ENCODE measurements at regions not wholly inside any gene's neighbourhood (a gene's known extent, or its start where the extent isn't known, plus 50 kb on each side); places are given as distances from the start of the nearest gene placed in this dataset.

GRCh38 chr18:55811925-55812324, 223.9 kb upstream of the TCF4 start:
- Mint-ChIP-seq H3K4me3 (no peak overlapping the region), H3K36me3 (no peaks in the 10 kb centered on the region), H3K27ac (no peak overlapping the region), H3K9me3 (no peaks in the 10 kb centered on the region), H3K27me3 (peaks cover 0 to 3% (median 0%) of the 10 kb centered on the region in 5 donors), H3K4me1 (no peaks in the 10 kb centered on the region)
- POLR2A ChIA-PET: no interaction called here
- no peak for DNase-seq
- ATAC-seq: no peak

- no peaks in the 10 kb centered on the region for H3K36me3 Mint-ChIP-seq
- DNase-seq: no peak
- peaks cover 0 to 13% (median 1%) of the 10 kb centered on the region in 9 donors for H3K9me3 Mint-ChIP-seq
- H3K27me3 Mint-ChIP-seq: peaks cover 0 to 25% (median 4%) of the 10 kb centered on the region in 5 donors
- H3K4me1 Mint-ChIP-seq: no peaks in the 10 kb centered on the region
- no peak overlapping the region for H3K27ac Mint-ChIP-seq
- no peak for ATAC-seq
- POLR2A ChIA-PET: no interaction called here
- no peak overlapping the region for H3K4me3 Mint-ChIP-seq
Observed at GRCh38 chr18:55805666-55806065, 217.7 kb upstream of the TCF4 start.

DNA sequence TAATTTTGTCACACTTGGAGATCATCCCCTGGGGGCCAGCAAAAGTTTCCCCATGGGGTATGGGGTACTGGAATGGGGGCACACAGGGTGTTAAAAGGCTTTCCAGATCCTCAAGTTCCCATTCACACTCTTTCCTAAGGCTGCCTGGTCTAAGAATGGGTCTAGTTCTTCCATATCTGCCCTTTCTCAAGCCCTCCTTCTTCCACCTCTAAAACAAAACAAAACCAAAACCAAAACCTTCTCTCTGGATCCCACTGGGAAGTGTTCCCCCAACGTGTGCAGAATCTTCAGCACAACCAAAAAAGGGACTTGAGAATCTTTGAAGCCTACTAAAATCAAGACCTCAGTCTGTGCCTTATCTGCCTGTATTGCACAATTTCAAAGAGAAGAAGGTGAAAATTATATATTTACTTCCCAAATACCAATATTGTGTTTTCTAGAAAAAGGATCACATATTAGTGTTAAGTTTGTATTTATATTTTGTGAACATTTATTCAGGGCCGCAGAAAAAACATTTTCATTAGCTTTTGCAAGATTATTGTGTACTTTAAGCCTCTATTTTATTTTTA, 207.2 kb upstream of the TCF4 start:
- DNase-seq: no peak
- Mint-ChIP-seq H3K36me3 (peaks cover 0 to 2% (median 0%) of the 10 kb centered on the region in 3 donors), H3K4me3 (no peak overlapping the region), H3K4me1 (no peaks in the 10 kb centered on the region), H3K27me3 (peaks cover 0 to 4% (median 0%) of the 10 kb centered on the region in 5 donors), H3K9me3 (peaks cover 0 to 7% (median 0%) of the 10 kb centered on the region in 9 donors), H3K27ac (no peak overlapping the region)
- POLR2A ChIA-PET: no interaction called here
- ATAC-seq: no peak

GRCh38 chr18:55794288-55795052, 206.5 kb upstream of the TCF4 start:
- H3K27ac Mint-ChIP-seq: no peak overlapping the region
- peaks cover 0 to 5% (median 0%) of the 10 kb centered on the region in 9 donors for H3K9me3 Mint-ChIP-seq
- H3K27me3 Mint-ChIP-seq: peaks cover 0 to 4% (median 0%) of the 10 kb centered on the region in 5 donors
- POLR2A ChIA-PET: no interaction called here
- ATAC-seq: no peak
- no peak for DNase-seq
- H3K4me1 Mint-ChIP-seq: no peaks in the 10 kb centered on the region
- H3K4me3 Mint-ChIP-seq: no peak overlapping the region
- H3K36me3 Mint-ChIP-seq: peaks cover 0 to 2% (median 0%) of the 10 kb centered on the region in 3 donors

GRCh38 chr18:55790296-55790695, 202.3 kb upstream of the TCF4 start:
- no peak overlapping the region for H3K4me3 Mint-ChIP-seq
- peaks cover 0 to 8% (median 0%) of the 10 kb centered on the region in 9 donors for H3K9me3 Mint-ChIP-seq
- H3K27ac Mint-ChIP-seq: no peak overlapping the region
- no peak for ATAC-seq
- H3K27me3 Mint-ChIP-seq: peaks cover 0 to 8% (median 0%) of the 10 kb centered on the region in 5 donors
- POLR2A ChIA-PET: no interaction called here
- DNase-seq: no peak
- peaks cover 0 to 2% (median 0%) of the 10 kb centered on the region in 3 donors for H3K36me3 Mint-ChIP-seq
- no peaks in the 10 kb centered on the region for H3K4me1 Mint-ChIP-seq

- ATAC-seq (no peak), DNase-seq (no peak)
- H3K27me3 Mint-ChIP-seq: peaks cover 4 to 13% (median 6%) of the 10 kb centered on the region in 5 donors
- no peak overlapping the region for H3K4me3 Mint-ChIP-seq
- no peaks in the 10 kb centered on the region for H3K4me1 Mint-ChIP-seq
- no peaks in the 10 kb centered on the region for H3K36me3 Mint-ChIP-seq
- POLR2A ChIA-PET: no interaction called here
- peaks cover 0 to 9% (median 0%) of the 10 kb centered on the region in 9 donors for H3K9me3 Mint-ChIP-seq
- no peak overlapping the region for H3K27ac Mint-ChIP-seq
Observed at GRCh38 chr18:55787536-55788073, 199.6 kb upstream of the TCF4 start.

DNA sequence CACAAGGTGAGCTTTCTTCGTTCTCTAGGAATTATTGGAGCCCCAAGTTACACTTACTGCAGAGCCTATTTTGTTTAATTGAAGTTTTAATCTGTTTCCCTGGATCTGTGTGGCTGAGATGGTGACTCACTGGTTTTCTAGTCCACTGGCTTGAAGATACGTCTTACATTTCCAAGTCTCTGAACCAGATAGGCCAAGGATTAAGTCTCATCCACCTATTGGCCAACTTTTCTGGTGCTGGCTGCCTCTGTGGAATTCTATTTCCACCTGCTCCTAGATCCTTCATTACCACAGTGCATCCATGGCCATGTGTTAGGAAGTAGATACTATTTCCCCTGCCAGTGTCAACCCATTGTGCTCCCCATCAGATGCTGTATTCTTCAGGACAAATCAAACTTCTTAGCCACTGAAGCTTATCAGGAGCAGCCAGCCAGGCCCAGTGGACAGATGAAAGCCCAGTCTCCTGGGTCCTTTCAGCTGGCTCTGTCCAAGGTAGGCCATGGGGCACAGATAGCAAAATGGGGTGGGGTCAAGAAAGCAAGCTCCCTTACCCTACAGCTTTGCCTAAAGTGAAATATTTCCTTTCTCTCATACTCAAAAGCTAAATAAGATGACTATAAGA, 198.8 kb upstream of the TCF4 start:
- Mint-ChIP-seq H3K4me1 (no peaks in the 10 kb centered on the region), H3K27me3 (peaks cover 4 to 18% (median 12%) of the 10 kb centered on the region in 5 donors), H3K36me3 (no peaks in the 10 kb centered on the region), H3K4me3 (no peak overlapping the region), H3K27ac (no peak overlapping the region), H3K9me3 (peaks cover 0 to 9% (median 0%) of the 10 kb centered on the region in 9 donors)
- DNase-seq: no peak
- no peak for ATAC-seq
- POLR2A ChIA-PET: no interaction called here

DNA sequence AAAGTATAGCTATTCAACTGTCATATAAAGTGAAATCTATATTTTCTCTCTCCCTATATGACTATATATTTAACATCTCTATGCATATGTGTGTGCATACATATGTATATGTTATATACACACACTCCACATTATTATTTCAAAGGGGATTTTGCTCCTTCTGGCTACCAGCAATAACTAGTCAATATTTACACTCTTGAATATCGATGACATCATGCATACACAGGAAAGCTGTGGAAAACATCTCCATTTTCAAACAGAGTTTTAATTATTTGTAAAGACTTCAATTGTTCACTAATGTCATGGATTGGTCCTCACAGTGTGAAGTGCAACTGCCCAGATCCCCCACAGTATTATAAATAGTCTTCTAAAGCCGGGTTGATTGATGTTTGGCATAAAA, 195.9 kb upstream of the TCF4 start:
- no peak for ATAC-seq
- POLR2A ChIA-PET: no interaction called here
- peaks cover 13 to 36% (median 24%) of the 10 kb centered on the region in 5 donors for H3K27me3 Mint-ChIP-seq
- peaks cover 0 to 22% (median 11%) of the 10 kb centered on the region in 4 donors for H3K4me1 Mint-ChIP-seq
- H3K9me3 Mint-ChIP-seq: peaks cover 0 to 9% (median 0%) of the 10 kb centered on the region in 9 donors
- H3K4me3 Mint-ChIP-seq: no peak overlapping the region
- no peaks in the 10 kb centered on the region for H3K36me3 Mint-ChIP-seq
- no peak overlapping the region for H3K27ac Mint-ChIP-seq
- DNase-seq: no peak

DNA sequence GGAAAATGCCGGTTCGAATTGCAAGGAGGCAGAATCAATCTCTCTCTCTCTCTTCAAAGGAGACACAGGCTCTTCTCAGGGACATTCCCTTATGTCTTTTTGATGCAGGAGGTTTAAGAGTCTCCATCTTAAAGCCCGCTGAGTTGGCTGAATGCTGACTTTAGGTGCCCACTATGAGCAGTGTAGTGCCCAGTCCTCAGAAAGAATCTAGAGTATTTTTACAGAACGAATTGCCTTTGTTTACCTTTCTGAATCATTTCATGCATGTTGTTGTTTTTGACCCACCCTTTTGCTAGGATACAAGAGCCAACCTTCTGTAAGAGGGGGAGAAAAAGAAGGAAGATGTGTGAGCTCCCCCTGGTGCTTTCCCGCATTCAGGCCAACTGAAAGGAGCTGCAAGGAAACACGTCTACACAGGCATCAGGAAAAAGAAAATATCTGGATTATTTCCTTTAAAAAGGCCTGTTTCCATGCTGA, 193.5 kb upstream of the TCF4 start:
- peaks cover 19 to 52% (median 33%) of the 10 kb centered on the region in 5 donors for H3K27me3 Mint-ChIP-seq
- ATAC-seq (no peak), DNase-seq (no peak)
- H3K9me3 Mint-ChIP-seq: peaks cover 0 to 9% (median 0%) of the 10 kb centered on the region in 9 donors
- POLR2A ChIA-PET: no interaction called here
- H3K27ac Mint-ChIP-seq: peak overlapping the region in 1 of 10 donors; percentile 81
- peak overlapping the region in 3 of 10 donors; percentile 1 to 43 (median 34) for H3K4me3 Mint-ChIP-seq
- H3K4me1 Mint-ChIP-seq: peaks cover 0 to 32% (median 16%) of the 10 kb centered on the region in 4 donors
- H3K36me3 Mint-ChIP-seq: no peaks in the 10 kb centered on the region

GRCh38 chr18:55780586-55781071, 192.6 kb upstream of the TCF4 start:
- POLR2A ChIA-PET: no interaction called here
- H3K9me3 Mint-ChIP-seq: peaks cover 0 to 9% (median 0%) of the 10 kb centered on the region in 9 donors
- peak in 1 of 2 donors; percentile 46 for ATAC-seq
- H3K36me3 Mint-ChIP-seq: no peaks in the 10 kb centered on the region
- H3K4me1 Mint-ChIP-seq: peaks cover 0 to 32% (median 16%) of the 10 kb centered on the region in 4 donors
- peak overlapping the region in 6 of 10 donors; percentile 25 to 73 (median 46) for H3K4me3 Mint-ChIP-seq
- H3K27ac Mint-ChIP-seq: peak overlapping the region in 2 of 10 donors; percentile 80 to 81
- peaks cover 19 to 52% (median 33%) of the 10 kb centered on the region in 5 donors for H3K27me3 Mint-ChIP-seq
- no peak for DNase-seq

- POLR2A ChIA-PET: no interaction called here
- H3K36me3 Mint-ChIP-seq: no peaks in the 10 kb centered on the region
- DNase-seq: no peak
- peak overlapping the region; percentile 25 to 82 (median 56) for H3K4me3 Mint-ChIP-seq
- H3K27me3 Mint-ChIP-seq: peaks cover 19 to 56% (median 33%) of the 10 kb centered on the region in 5 donors
- peaks cover 0 to 9% (median 0%) of the 10 kb centered on the region in 9 donors for H3K9me3 Mint-ChIP-seq
- peaks cover 0 to 32% (median 16%) of the 10 kb centered on the region in 4 donors for H3K4me1 Mint-ChIP-seq
- H3K27ac Mint-ChIP-seq: peak overlapping the region in 2 of 10 donors; percentile 80 to 81
- ATAC-seq: peak in 1 of 2 donors; percentile 41
Observed at GRCh38 chr18:55779691-55780585, 191.9 kb upstream of the TCF4 start.
